ENCODE measurements at regions not wholly inside any gene's neighbourhood (a gene's known extent, or its start where the extent isn't known, plus 50 kb on each side); places are given as distances from the start of the nearest gene placed in this dataset.
"Not testable (repeated sequence)": the region's sequence is repeated elsewhere in the genome, so short reads cannot be mapped to it uniquely, and the experiment has no call there.

DNA sequence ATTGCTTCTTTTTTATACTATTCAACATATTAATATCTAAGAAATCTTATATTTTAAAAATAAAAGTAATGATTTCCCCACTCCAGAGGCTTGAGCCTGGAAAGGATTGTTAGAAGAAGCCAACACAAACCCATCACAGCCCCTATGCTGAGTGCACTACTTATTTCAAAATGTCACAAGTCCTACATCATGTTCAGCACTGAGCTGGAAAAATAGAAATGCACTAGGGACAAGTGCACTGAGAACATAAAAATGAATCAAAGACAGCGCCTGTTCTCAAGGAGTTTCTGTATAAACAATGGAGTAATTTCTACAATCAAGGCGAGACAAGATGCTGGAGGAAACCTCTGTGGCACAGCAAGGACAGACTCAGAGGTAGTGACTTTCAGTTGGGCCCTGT lies 155.0 kb downstream of the TXNL1 start:
- H3K79me2 ChIP-seq (ENCODE audit: insufficient read depth, low read length): no peaks in the 10 kb centered on the region
- intact Hi-C loops (cut with micrococcal nuclease): no loop called here
- no peak overlapping the region for H3K9ac ChIP-seq (ENCODE audit: insufficient read depth, low read length, poor library complexity, severe bottlenecking)
- H3K27me3 ChIP-seq (ENCODE audit: control insufficient read depth in 2 of 2, insufficient read depth in 2 of 2, low read length in 2 of 2): no peaks in the 10 kb centered on the region
- peaks cover 8 to 12% of the 10 kb centered on the region in 2 donors for H3K4me1 ChIP-seq (ENCODE audit: control insufficient read depth in 1 of 2, insufficient read depth in 2 of 2, low read length in 2 of 2)
- no peaks in the 10 kb centered on the region for H3K9me3 ChIP-seq (replicated peaks in 1 of 2; ENCODE audit: control insufficient read depth in 1 of 2, insufficient read depth in 1 of 2, low read length in 2 of 2)
- Mint-ChIP-seq H3K4me1 (peaks cover 8% of the 10 kb centered on the region), H3K27ac (no peak overlapping the region), H3K4me3 (no peak overlapping the region), H3K27me3 (ENCODE audit: low read depth in 3 of 3) (peaks cover 0 to 2% (median 0%) of the 10 kb centered on the region in 3 donors), H3K9me3 (peaks cover 0 to 5% (median 0%) of the 10 kb centered on the region in 7 donors), H3K36me3 (no peaks in the 10 kb centered on the region)
- no peak overlapping the region for H3K27ac ChIP-seq (ENCODE audit: low read depth in 1 of 2, low read length in 2 of 2)
- no peaks in the 10 kb centered on the region for H4K20me1 ChIP-seq (ENCODE audit: insufficient read depth, low read length)
- no peak for DNase-seq
- no peaks in the 10 kb centered on the region for H3K36me3 ChIP-seq (replicated peaks in 1 of 2; ENCODE audit: control insufficient read depth in 1 of 2, insufficient read depth in 2 of 2, low read length in 2 of 2)
- WGBS (ENCODE audit: insufficient coverage): 100% methylated on average over 2 of the region's 2 CpGs
- no peak overlapping the region for H3K4me2 ChIP-seq (replicated peaks; ENCODE audit: extremely low read depth, low read length, poor library complexity, severe bottlenecking)
- no peak overlapping the region for H3K4me3 ChIP-seq (replicated peaks in 1 of 3; ENCODE audit: low read depth in 2 of 3, low read length in 3 of 3)
- no peak overlapping the region for H2AFZ ChIP-seq (ENCODE audit: insufficient read depth, low read depth, low read length, poor library complexity, severe bottlenecking)
- TF ChIP-seq, protein P1, sequence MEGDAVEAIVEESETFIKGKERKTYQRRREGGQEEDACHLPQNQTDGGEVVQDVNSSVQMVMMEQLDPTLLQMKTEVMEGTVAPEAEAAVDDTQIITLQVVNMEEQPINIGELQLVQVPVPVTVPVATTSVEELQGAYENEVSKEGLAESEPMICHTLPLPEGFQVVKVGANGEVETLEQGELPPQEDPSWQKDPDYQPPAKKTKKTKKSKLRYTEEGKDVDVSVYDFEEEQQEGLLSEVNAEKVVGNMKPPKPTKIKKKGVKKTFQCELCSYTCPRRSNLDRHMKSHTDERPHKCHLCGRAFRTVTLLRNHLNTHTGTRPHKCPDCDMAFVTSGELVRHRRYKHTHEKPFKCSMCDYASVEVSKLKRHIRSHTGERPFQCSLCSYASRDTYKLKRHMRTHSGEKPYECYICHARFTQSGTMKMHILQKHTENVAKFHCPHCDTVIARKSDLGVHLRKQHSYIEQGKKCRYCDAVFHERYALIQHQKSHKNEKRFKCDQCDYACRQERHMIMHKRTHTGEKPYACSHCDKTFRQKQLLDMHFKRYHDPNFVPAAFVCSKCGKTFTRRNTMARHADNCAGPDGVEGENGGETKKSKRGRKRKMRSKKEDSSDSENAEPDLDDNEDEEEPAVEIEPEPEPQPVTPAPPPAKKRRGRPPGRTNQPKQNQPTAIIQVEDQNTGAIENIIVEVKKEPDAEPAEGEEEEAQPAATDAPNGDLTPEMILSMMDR (IDR thresholded peaks at IDR 0.05): no peak

DNA sequence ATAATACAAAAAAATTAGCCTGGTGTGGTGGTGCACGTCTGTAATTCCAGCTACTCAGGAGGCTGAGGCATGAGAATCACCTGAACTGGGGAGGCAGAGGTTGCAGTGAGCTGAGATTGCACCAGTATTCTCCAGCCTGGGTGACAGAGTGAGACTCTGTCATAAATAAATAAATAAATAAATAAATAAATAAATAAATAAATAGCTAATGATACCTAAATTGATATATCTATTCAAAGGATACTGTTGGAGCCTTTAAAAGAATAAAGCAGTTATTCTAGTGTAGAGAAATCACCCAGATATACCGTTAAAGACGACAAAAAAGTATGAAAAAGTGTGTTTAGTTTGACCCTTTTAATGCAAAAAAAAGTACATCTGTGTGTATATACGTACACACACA lies 155.6 kb downstream of the TXNL1 start:
- H3K4me2 ChIP-seq (replicated peaks; ENCODE audit: extremely low read depth, low read length, poor library complexity, severe bottlenecking); H3K79me2 ChIP-seq (ENCODE audit: insufficient read depth, low read length); H3K36me3 Mint-ChIP-seq; H3K27me3 Mint-ChIP-seq (ENCODE audit: low read depth in 3 of 3); H4K20me1 ChIP-seq (ENCODE audit: insufficient read depth, low read length); H3K9me3 Mint-ChIP-seq; H3K4me3 ChIP-seq (replicated peaks in 1 of 3; ENCODE audit: low read depth in 2 of 3, low read length in 3 of 3); H3K4me1 ChIP-seq (ENCODE audit: control insufficient read depth in 1 of 2, insufficient read depth in 2 of 2, low read length in 2 of 2); intact Hi-C loops (cut with micrococcal nuclease); H3K36me3 ChIP-seq (replicated peaks in 1 of 2; ENCODE audit: control insufficient read depth in 1 of 2, insufficient read depth in 2 of 2, low read length in 2 of 2); H3K27ac Mint-ChIP-seq; H3K4me1 Mint-ChIP-seq; H3K9me3 ChIP-seq (replicated peaks in 1 of 2; ENCODE audit: control insufficient read depth in 1 of 2, insufficient read depth in 1 of 2, low read length in 2 of 2); H3K27ac ChIP-seq (ENCODE audit: low read depth in 1 of 2, low read length in 2 of 2); H3K4me3 Mint-ChIP-seq; H3K9ac ChIP-seq (ENCODE audit: insufficient read depth, low read length, poor library complexity, severe bottlenecking); H3K27me3 ChIP-seq (ENCODE audit: control insufficient read depth in 2 of 2, insufficient read depth in 2 of 2, low read length in 2 of 2); DNase-seq; H2AFZ ChIP-seq (ENCODE audit: insufficient read depth, low read depth, low read length, poor library complexity, severe bottlenecking): not testable (repeated sequence)
- WGBS (ENCODE audit: insufficient coverage): no CpG with 5 or more reads among the region's 4 CpGs
